ENCODE measurements at regions not wholly inside any gene's neighbourhood (a gene's known extent, or its start where the extent isn't known, plus 50 kb on each side); places are given as distances from the start of the nearest gene placed in this dataset.
"Not testable (repeated sequence)": the region's sequence is repeated elsewhere in the genome, so short reads cannot be mapped to it uniquely, and the experiment has no call there.

GRCh38 chr10:8338177-8338766, 283.8 kb downstream of the GATA3 start:
- DNase-seq (ENCODE audit: low read depth), result no peak

GRCh38 chr10:8344756-8345155, 290.3 kb downstream of the GATA3 start:
- no peak for DNase-seq (ENCODE audit: low read depth)

- DNase-seq (ENCODE audit: low read depth), result no peak
Observed at GRCh38 chr10:8346861-8347260, 292.4 kb downstream of the GATA3 start.

GRCh38 chr10:8347614-8348013, 293.1 kb downstream of the GATA3 start:
- not testable (repeated sequence) for DNase-seq (ENCODE audit: low read depth)

GRCh38 chr10:8349610-8350249, 295.2 kb downstream of the GATA3 start:
- DNase-seq (ENCODE audit: low read depth), result no peak

GRCh38 chr10:8350250-8350967, 295.9 kb downstream of the GATA3 start:
- no peak for DNase-seq (ENCODE audit: low read depth)

- no peak for DNase-seq (ENCODE audit: low read depth)
Observed at GRCh38 chr10:8352171-8353075, 297.9 kb downstream of the GATA3 start.

- DNase-seq (ENCODE audit: low read depth), result no peak
Observed at GRCh38 chr10:8356283-8356682, 301.8 kb downstream of the GATA3 start.

- DNase-seq (ENCODE audit: low read depth), result no peak
Observed at GRCh38 chr10:8359467-8359866, 305.0 kb downstream of the GATA3 start.

- no peak for DNase-seq (ENCODE audit: low read depth)
Observed at GRCh38 chr10:8360365-8360764, 305.9 kb downstream of the GATA3 start.

GRCh38 chr10:8360814-8361509, 306.5 kb downstream of the GATA3 start:
- no peak for DNase-seq (ENCODE audit: low read depth)

- DNase-seq (ENCODE audit: low read depth), result no peak
Observed at GRCh38 chr10:8361510-8361844, 307.0 kb downstream of the GATA3 start.

GRCh38 chr10:8365935-8366911, 311.7 kb downstream of the GATA3 start:
- DNase-seq (ENCODE audit: low read depth), result peak; percentile 23

GRCh38 chr10:8367672-8368411, 313.4 kb downstream of the GATA3 start:
- not testable (repeated sequence) for DNase-seq (ENCODE audit: low read depth)

- DNase-seq (ENCODE audit: low read depth), result no peak
Observed at GRCh38 chr10:8369666-8370065, 315.2 kb downstream of the GATA3 start.

GRCh38 chr10:8374334-8374733, 319.8 kb downstream of the GATA3 start:
- DNase-seq (ENCODE audit: low read depth), result no peak

- DNase-seq (ENCODE audit: low read depth), result no peak
Observed at GRCh38 chr10:8375137-8375536, 320.6 kb downstream of the GATA3 start.

- no peak for DNase-seq (ENCODE audit: low read depth)
Observed at GRCh38 chr10:8378198-8378983, 323.9 kb downstream of the GATA3 start.

Measured in stimulated activated CD8-positive, alpha-beta memory T cell treated with anti-CD3 and anti-CD28 coated beads, Interleukin-7, amount 100 ng/mL, for 24 hours (primary cell).